NCI-H526 (cell line): ENCODE measurements at regions not wholly inside any gene's neighbourhood (a gene's known extent, or its start where the extent isn't known, plus 50 kb on each side); places are given as distances from the start of the nearest gene placed in this dataset.
"Not testable (repeated sequence)": the region's sequence is repeated elsewhere in the genome, so short reads cannot be mapped to it uniquely, and the experiment has no call there.

Experiments used
- DNase-seq, 2 experiments: peaks; one replicate each; lab custom pipeline; 2025; lab: John Stamatoyannopoulos, UW

DNA sequence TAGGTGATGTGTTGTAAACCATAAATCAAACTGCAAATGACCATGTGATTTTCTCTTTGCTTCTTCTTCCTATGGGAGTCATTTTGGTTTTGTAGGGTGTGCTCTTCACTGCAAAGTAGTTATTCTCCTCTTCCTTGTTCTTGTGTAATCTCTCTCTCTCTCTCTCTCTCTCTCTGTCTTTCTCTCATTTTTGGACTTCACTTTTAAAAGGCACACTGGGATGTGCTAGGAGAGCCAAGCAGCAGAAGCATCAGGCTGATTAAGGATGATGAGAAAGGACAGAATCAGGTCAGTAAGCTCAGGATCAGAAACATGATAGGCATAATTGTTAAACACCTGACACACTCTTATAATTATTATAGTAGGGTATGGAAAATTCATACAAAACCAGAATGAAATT is 505.3 kb upstream of the ZNF608 start:
- no peak for DNase-seq

DNA sequence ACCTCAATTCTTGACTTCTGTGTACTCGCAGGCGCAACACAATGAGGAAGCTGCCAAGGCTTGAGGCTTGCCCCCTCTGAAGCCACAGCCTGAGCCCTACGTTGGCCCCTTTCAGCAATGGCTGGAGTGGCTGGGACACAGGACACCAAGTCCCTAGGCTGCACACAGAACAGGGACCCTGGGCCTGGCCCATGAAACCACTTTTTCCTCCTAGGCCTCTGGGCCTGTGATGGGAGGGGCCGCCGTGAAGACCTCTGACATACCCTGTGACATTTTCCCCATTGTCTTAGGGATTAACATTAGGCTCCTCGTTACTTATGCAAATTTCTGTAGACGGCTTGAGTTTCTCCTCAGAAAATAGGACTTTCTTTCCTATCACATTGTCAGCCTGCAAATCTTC is 507.2 kb upstream of the ZNF608 start:
- DNase-seq, result not testable (repeated sequence)

GRCh38 chr5:125254267-125254666 is 507.8 kb upstream of the ZNF608 start:
- DNase-seq, result no peak

DNA sequence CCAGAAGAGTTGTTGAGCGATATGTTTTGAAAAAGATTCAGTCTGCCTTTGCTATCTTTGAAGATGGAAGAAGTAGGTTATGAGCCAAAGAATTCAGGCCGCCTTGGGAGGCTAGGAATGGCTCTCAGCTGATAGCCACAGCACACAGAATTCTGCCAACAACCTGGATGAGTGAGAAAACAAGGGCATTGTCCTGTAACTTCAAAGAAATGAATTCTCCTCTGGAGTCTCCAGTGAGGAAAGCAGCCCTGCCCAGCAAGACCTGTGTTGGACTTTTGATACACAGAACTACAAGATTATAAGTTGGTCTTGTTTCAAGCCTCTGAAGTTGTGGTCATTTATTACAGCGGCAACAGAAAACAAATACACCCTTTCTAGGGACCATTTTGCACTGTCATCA is 509.9 kb upstream of the ZNF608 start:
- no peak for DNase-seq

DNA sequence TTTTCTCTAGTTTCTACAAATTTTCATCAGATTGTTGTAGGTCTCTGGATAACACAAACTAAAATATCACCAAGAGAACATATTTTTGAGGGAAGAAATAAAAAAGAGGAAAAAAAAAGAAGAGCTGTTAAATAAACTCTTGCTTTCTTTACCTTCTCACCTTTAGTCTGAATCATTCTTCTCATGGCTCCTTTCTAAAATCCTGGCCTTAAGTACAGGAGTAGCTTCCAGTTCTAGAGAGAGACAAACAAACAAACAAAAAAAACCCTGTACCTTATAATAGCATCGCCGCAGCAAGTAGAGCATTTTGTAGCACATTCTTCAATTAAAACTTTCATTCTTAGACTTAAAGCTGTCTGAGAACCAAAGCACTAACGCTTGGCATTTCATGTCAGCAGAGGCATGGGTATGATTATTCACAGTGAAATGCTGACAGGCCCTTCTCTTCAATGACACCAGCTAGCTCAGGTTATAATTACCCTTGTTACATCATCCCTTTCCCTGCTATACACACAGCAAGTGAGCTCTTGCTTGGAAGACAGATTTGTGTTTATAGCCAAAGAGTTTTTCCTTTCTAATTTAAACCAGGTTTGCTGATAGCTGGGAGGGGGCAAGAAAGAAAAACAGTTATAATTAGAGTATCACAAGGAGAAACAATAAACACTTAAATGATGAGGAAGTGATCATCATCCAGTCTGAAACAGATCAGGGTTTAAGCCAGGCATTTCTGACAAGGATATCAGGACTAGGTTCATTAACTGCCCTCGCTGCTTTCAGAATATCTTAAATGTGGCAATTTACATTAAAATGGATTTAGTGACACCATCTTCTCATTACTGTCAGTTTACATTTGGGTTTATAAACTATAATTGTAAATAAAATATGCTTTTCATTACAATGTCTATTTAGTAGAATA is 510.9 kb upstream of the ZNF608 start:
- DNase-seq, result no peak

- no peak for DNase-seq
These were observed 511.6 kb upstream of the ZNF608 start for GRCh38 chr5:125257997-125258396.

DNA sequence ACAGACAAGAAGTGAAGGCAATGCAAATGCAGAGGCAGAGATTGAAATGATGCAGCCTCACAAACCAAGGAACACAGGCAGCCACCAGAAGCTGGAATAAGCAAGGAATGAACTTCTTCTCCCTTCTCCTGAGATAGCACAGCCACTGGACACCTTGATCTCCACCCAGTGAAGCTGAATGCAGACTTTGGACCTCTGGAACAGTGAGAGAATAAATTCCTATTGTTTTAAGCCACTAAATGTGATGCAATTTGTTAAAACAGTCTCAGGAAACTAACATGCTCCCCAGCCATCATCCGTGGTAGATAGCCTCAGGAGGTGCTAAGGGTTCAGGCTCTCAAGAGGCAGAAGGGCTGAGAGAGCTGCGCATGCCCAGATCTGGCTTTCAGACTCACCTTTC is 512.2 kb upstream of the ZNF608 start:
- no peak for DNase-seq

DNA sequence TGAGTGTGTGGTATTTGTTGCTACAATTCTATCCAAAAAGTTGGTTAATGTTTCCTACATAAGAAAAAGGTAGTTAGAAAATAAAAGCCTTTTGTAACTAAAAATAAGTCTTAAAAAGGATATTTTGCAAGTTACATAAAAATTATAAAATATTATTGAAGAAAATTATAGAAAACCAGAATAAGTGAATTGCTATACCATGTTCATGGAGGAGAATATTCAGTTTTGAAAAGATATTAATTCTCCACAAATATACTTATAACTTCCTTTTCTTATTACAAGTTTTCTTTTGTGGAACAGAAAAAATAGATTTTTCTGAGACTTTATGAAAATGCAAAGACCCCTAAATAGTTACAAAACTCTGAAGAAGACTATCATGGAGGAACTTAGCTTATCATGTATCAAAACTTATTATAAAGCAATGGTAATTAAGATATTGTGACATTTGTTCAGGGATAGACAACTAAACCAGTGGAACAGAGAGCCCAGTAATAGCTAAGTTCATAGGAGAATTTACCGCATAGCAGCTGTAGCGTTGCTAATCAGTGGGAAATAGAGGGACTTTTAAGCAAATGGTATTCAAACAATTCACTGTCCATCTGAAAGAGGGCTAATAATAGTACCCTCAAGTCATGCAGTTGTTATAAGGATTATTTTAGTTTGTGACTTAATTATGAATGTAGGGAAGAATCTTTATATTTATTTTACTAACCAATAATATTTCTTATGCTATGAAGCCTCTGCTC is 515.2 kb upstream of the ZNF608 start:
- no peak for DNase-seq

DNA sequence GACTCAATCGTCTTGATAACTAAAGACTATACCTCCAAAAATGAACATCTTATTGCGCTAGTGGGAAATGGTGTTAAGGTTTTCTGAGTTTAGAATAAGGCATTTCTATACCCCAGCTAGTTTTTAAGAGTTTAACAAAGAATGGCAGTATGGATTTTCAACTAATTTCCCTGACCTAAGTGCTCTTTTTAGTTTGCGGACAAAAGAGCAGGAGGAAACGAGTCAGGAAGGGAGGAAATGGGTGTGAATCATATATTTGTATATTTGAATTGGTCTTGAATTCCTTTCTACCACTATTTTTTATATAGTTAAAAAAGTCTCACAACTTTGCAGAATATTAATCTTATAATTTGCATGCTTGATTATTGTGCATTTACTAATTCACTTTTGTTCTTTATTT is 516.3 kb upstream of the ZNF608 start:
- DNase-seq, result no peak

GRCh38 chr5:125263356-125263755 is 516.9 kb upstream of the ZNF608 start:
- DNase-seq, result no peak

DNA sequence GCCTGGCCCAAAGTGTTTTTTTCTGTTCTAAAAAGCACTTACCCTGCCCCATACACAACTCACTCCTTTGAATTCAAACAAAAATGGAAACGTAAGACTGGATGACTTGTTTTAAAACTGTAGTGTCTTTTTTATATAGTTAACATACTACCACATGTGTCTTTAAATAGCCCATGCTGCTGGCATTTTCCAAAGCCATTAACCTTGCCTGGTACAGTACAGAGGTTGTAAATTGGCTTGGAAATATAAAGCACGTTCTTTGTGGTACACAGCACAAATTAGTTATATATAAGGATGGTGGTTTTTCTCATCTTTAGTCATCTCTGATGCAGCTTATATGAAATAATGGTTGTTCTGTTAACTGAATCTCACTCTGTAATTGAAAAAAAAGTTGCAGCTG is 519.7 kb upstream of the ZNF608 start:
- no peak for DNase-seq

DNA sequence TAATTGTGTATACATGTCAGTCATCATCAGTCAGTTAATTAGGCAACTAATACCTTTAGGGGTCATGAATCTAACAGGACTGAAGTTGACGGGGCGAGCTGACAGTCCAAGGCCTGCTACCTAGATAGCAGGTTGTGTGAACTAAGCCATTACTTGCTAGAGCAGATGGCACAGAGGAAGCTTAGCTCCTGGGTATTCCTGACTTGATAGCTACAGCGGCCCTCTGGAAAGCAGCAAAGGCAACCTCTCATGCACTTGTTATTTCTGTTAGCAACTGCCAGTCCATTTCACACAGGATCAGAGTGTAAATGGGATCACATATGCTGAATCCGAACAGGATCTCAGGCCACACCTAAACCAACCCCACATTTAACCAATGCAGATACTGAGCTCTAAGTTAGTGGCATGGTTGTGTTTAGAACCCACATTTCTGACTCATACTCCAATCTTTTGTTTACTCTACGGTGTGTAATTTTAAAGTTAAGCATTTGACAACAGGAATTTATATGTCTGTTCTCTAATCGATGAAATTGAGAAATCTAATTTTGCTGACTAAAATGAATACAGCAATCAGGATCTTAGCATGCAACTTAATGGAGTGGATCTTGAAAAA is 521.3 kb upstream of the ZNF608 start:
- DNase-seq, result no peak

DNA sequence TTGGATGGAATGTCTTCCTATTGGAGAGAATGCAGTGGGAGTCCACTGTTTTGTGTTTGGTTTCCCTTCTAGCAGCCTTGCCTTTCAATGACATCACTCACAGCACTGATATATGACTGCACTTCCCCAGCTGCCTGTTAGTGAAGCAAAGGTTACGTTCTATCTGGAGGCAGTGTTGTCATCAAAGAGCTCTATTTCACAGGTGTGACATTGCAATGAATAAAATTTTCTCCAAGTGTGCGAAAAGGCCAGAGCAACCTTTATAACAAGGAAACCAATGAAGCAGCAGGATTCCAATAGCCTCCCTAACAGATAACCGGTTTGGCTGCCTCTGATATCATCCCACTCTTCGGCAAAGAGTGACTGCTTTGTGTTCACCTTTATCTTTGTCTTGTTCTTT is 523.5 kb upstream of the ZNF608 start:
- no peak for DNase-seq

DNA sequence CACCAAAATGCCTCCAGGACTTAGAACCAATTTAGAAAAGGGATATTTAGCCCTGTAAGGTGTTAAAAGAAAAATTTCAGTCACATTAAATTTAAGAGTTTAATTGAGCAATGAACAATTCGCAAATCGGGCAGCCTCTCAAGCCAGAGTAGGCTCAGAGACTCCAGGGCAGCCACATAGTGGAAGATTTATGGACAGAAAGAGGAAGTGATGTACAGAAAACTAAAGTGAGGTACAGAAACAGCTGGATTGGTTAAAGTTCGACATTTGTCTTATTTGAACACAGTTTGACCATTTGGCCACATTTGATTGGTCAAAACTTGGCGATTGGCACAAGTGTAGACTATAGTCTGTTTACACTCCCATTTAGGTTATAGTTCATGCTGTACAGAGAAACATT is 525.9 kb upstream of the ZNF608 start:
- DNase-seq, result no peak

GRCh38 chr5:125274211-125274610 is 527.8 kb upstream of the ZNF608 start:
- no peak for DNase-seq

- no peak for DNase-seq
These were observed 528.7 kb upstream of the ZNF608 start for GRCh38 chr5:125274938-125275724.

DNA sequence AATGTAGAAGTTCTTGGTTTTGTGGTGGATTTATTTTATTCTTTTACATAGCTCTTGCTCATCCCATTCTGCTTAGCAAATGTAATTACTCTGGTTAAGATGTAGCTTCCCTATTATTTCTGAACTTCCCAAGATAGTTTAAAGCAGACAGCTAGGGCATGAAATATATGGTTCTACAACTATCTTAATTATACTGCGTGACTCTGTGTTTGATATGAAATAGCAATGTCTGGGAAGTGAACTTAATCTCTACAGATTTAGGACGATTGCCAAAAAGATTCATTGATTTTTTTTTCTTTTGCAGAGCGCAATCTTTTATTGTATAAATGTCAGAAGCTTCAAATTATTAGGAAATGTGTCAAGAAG is 529.3 kb upstream of the ZNF608 start:
- no peak for DNase-seq

DNA sequence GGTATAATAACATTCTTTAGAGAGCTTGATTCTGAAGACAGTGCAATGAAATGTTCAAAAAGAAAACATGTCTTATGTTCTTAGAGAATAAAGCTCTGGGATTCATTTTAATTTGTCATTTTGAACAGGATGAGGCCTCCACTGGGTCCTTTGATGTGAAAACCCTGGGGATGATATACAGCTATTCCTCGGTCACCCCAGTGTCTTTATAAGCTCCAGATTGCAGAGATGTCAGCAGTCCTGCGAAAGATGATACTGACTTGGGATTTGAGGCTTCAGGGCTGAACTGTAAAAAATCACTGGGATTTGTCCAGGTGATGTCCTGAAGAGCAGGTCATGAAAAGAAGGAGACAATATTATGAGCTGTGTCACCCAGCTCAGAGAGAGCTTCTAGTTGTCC is 529.7 kb upstream of the ZNF608 start:
- DNase-seq, result no peak

DNA sequence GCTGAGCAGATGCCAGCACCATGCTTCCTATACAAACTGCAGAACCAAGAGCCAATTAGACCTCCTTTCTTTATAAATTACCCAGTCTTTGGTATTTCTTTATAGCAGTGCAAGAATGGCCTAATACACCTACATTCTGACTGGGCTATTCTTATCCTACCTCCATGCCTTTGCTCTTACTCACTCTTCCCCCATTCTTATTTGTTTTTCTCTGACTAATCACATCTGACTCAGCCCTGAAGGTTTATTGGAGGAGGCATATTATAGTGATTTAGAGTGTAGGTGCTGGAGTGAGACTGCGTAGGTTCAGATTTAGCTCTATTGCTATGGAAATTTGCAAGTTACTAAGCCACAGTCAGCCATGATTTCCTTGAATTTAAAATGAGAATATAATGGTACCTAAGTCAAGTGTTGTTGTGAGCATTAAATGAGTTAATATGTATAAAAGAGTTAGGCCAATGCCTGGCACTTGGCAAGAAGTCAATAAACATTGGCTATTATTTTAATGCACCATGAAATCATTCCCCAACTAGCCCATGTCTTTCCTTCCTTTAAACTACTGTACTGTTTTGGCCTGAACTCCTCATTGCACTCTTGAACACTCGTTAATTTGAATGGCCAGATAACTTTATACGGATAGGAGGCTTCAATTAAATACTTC is 531.2 kb upstream of the ZNF608 start:
- DNase-seq, result no peak

DNA sequence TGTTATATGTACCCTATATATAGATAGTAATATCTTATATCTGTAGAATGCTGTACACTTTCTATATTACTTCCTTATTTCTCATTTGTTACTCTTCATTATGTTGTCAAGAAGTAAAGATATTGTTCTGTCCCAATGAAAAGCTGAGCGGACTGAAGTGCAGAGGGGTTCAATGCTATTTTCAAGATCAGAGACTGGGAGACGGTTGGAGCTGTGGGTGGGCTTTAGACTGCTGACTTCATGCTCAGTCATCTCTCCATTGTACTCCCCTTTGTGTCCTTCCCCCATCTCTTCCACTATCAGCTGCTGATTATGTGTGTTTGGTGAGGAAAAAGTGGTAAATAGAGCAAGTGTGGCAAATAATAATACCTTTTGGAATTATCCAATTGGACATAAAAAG is 532.3 kb upstream of the ZNF608 start:
- DNase-seq, result no peak

GRCh38 chr5:125281667-125282066 is 535.2 kb upstream of the ZNF608 start:
- no peak for DNase-seq

- no peak for DNase-seq
These were observed 536.9 kb upstream of the ZNF608 start for GRCh38 chr5:125283372-125283771.
